H1 (cell line): ENCODE measurements at regions not wholly inside any gene's neighbourhood (a gene's known extent, or its start where the extent isn't known, plus 50 kb on each side); places are given as distances from the start of the nearest gene placed in this dataset.

Experiments
- CTCF ChIA-PET: fragments of 300-600 bp; sonication (Branson Sonifier 250); formaldehyde crosslinking; loops from one replicate; lab custom pipeline; 2021; ENCODE audit not compliant: partially characterized antibody; lab: Charles Lee
- POLR2A ChIA-PET: fragments of 300-600 bp; sonication (Branson Sonifier 250); formaldehyde crosslinking; loops from one replicate; lab custom pipeline; 2021; ENCODE audit warnings: inconsistent platforms; ENCODE audit not compliant: partially characterized antibody; lab: Charles Lee
- DNase-seq, 2 experiments: peaks; one replicate each; pipeline versions ENCODE4 v3.0.0 to v3.0.0-alpha.2; 2010 to 2022; ENCODE audit warnings: low spot score in 2 of 2, low read depth in 1 of 2, mixed read lengths in 1 of 2
- FAIRE-seq: peaks from 2 replicates; lab custom pipeline; 2011; peaks lifted over from hg19 to GRCh38; lab: Jason Lieb, UNC
- H2AFZ ChIP-seq: 2 replicates; pipeline ENCODE4 v1.8.1; 2012; ENCODE audit warnings: low read length, inconsistent platforms
- H2AK5ac ChIP-seq: 2 replicates; pipeline ENCODE4 v1.6.1; 2013; ENCODE audit warnings: low read depth, low read length
- H2BK120ac ChIP-seq: replicated peaks from 2 replicates; pipeline ENCODE3; 2013; ENCODE audit warnings: low read depth, low read length, inconsistent platforms
- H2BK12ac ChIP-seq: 2 replicates; pipeline ENCODE4 v1.6.1; 2013; ENCODE audit warnings: low read depth, low read length
- H2BK15ac ChIP-seq: 2 replicates; pipeline ENCODE4 v1.6.1; 2013; ENCODE audit warnings: low read length
- H2BK20ac ChIP-seq: 2 replicates; pipeline ENCODE4 v1.6.1; 2013; ENCODE audit warnings: low read length
- H2BK5ac ChIP-seq: 2 replicates; pipeline ENCODE4 v1.6.1; 2013; ENCODE audit warnings: low read depth, low read length
- H3K14ac ChIP-seq: 2 replicates; pipeline ENCODE4 v1.6.1; 2013; ENCODE audit warnings: inconsistent platforms; ENCODE audit not compliant: insufficient read length
- H3K18ac ChIP-seq: 2 replicates; pipeline ENCODE4 v1.6.1; 2013; ENCODE audit warnings: low read length; ENCODE audit errors: extremely low read depth
- H3K23ac ChIP-seq: 2 replicates; pipeline ENCODE4 v1.6.1; 2013; ENCODE audit warnings: inconsistent platforms; ENCODE audit not compliant: insufficient read length
- H3K23me2 ChIP-seq: 2 replicates; pipeline ENCODE4 v1.6.1; 2013; ENCODE audit warnings: low read depth, low read length
- H3K27ac ChIP-seq: 2 replicates; pipeline ENCODE4 v1.6.1; 2011; ENCODE audit warnings: low read depth, low read length, inconsistent platforms
- H3K27me3 ChIP-seq, 4 experiments: replicated peaks in 1 of 4; 1 replicate in 1 of 4; 2 replicates in 3 of 4; pipeline versions ENCODE4 v1.6.1 to v1.8.1; 2011 to 2013; ENCODE audit warnings: low read length in 3 of 4, mild to moderate bottlenecking in 3 of 4, inconsistent platforms in 2 of 4, mixed read lengths in 2 of 4, moderate library complexity in 1 of 4; ENCODE audit not compliant: control insufficient read depth in 3 of 4, insufficient read depth in 3 of 4; ENCODE audit errors: extremely low read depth in 1 of 4
- H3K36me3 ChIP-seq, 4 experiments: 2 replicates each; pipeline versions ENCODE4 v1.6.1 to v1.8.1; 2011 to 2013; ENCODE audit warnings: mild to moderate bottlenecking in 4 of 4, low read length in 3 of 4, moderate library complexity in 2 of 4, control low read depth in 1 of 4, inconsistent platforms in 1 of 4; ENCODE audit not compliant: insufficient read depth in 4 of 4, control insufficient read depth in 2 of 4
- H3K4ac ChIP-seq: replicated peaks from 2 replicates; pipeline ENCODE3; 2013; ENCODE audit warnings: low read length, low read depth, mixed read lengths, inconsistent platforms; ENCODE audit not compliant: insufficient read length
- H3K4me1 ChIP-seq, 4 experiments: replicated peaks in 1 of 4; 1 replicate in 1 of 4; 2 replicates in 3 of 4; pipeline versions ENCODE4 v1.6.1 to v1.8.1; 2011 to 2013; ENCODE audit warnings: low read length in 3 of 4, inconsistent platforms in 2 of 4, mixed read lengths in 1 of 4; ENCODE audit not compliant: insufficient read depth in 4 of 4, control insufficient read depth in 3 of 4
- H3K4me2 ChIP-seq, 2 experiments: 2 replicates each; pipeline versions ENCODE4 v1.6.1 to v1.8.1; 2011 to 2013; ENCODE audit warnings: low read depth in 2 of 2, low read length in 2 of 2, control low read depth in 1 of 2, inconsistent platforms in 1 of 2, mild to moderate bottlenecking in 1 of 2; ENCODE audit not compliant: insufficient read depth in 1 of 2
- H3K4me3 ChIP-seq, 4 experiments: fragments of 200-600, 300-600 bp in 1 of 4; sonication (generic), shearing (Covaris generic), sonication (Bioruptor Twin) in 1 of 4; 2 replicates each; pipeline versions ENCODE4 v1.5.1 to v1.8.1; 2011 to 2016; ENCODE audit warnings: low read length in 4 of 4, low read depth in 3 of 4, control low read depth in 2 of 4, inconsistent platforms in 2 of 4, mild to moderate bottlenecking in 2 of 4, mixed read lengths in 1 of 4, moderate library complexity in 1 of 4; ENCODE audit not compliant: insufficient read depth in 2 of 4; ENCODE audit errors: extremely low read depth in 1 of 4
- H3K56ac ChIP-seq: replicated peaks from 2 replicates; pipeline ENCODE3; 2013; ENCODE audit warnings: low read depth, mild to moderate bottlenecking, mixed read lengths, low read length, inconsistent platforms; ENCODE audit not compliant: insufficient read length
- H3K79me1 ChIP-seq: 2 replicates; pipeline ENCODE4 v1.6.1; 2013; ENCODE audit warnings: low read depth, low read length, control low read depth
- H3K79me2 ChIP-seq, 2 experiments: 2 replicates each; pipeline versions ENCODE4 v1.6.1 to v1.8.1; 2012 to 2013; ENCODE audit warnings: low read length in 2 of 2, mild to moderate bottlenecking in 2 of 2, inconsistent platforms in 1 of 2; ENCODE audit not compliant: insufficient read depth in 2 of 2, control insufficient read depth in 1 of 2
- H3K9ac ChIP-seq, 4 experiments: replicated peaks in 1 of 4; 1 replicate in 1 of 4; 2 replicates in 3 of 4; pipeline versions ENCODE4 v1.6.1 to v1.8.1; 2011 to 2013; ENCODE audit warnings: low read depth in 3 of 4, low read length in 3 of 4, control low read depth in 2 of 4, mild to moderate bottlenecking in 2 of 4, moderate library complexity in 2 of 4, inconsistent platforms in 1 of 4; ENCODE audit errors: extremely low read depth in 1 of 4
- H3K9me3 ChIP-seq, 2 experiments: 2 replicates each; pipeline versions ENCODE4 v1.6.1 to v1.8.1; 2012 to 2013; ENCODE audit warnings: mild to moderate bottlenecking in 2 of 2, moderate library complexity in 2 of 2, control low read depth in 1 of 2, inconsistent platforms in 1 of 2, low read depth in 1 of 2, low read length in 1 of 2, mixed read lengths in 1 of 2; ENCODE audit not compliant: insufficient read depth in 2 of 2
- H4K20me1 ChIP-seq, 2 experiments: replicated peaks in 1 of 2; 2 replicates each; pipeline versions ENCODE3 to v1.8.1; 2011 to 2013; ENCODE audit warnings: inconsistent platforms in 2 of 2, low read length in 2 of 2, mild to moderate bottlenecking in 1 of 2; ENCODE audit not compliant: insufficient read depth in 2 of 2, control insufficient read depth in 1 of 2
- H4K5ac ChIP-seq: 2 replicates; pipeline ENCODE4 v1.6.1; 2013; ENCODE audit warnings: low read length, low read depth, mixed read lengths, inconsistent platforms; ENCODE audit not compliant: insufficient read length
- H4K8ac ChIP-seq: 2 replicates; pipeline ENCODE4 v1.8.0; 2013; ENCODE audit warnings: mild to moderate bottlenecking, moderate library complexity, low read length, inconsistent platforms; ENCODE audit not compliant: insufficient read depth; ENCODE audit errors: extremely low read depth
- H4K91ac ChIP-seq: replicated peaks from 2 replicates; pipeline ENCODE3; 2013; ENCODE audit warnings: low read length, mixed read lengths, inconsistent platforms; ENCODE audit not compliant: insufficient read length
- EGR1 ChIP-seq: IDR thresholded peaks from 2 replicates; pipeline ENCODE4 v1.6.1; 2011; ENCODE audit warnings: low read depth, low read length, borderline replicate concordance
- EZH2 ChIP-seq: fragments of 200-600 bp; sonication (generic); IDR thresholded peaks from 2 replicates; pipeline ENCODE4 v1.7.1; 2012; ENCODE audit warnings: low read depth, mild to moderate bottlenecking, moderate library complexity, low read length, inconsistent platforms; ENCODE audit not compliant: severe bottlenecking
- FOSL1 ChIP-seq: IDR thresholded peaks from 2 replicates; pipeline ENCODE4 v1.6.1; 2011; ENCODE audit warnings: mild to moderate bottlenecking, low read depth, low read length, moderate library complexity; ENCODE audit not compliant: insufficient read depth
- GABPA ChIP-seq: IDR thresholded peaks from 2 replicates; pipeline ENCODE4 v1.6.1; 2011; ENCODE audit warnings: mild to moderate bottlenecking, low read length, moderate library complexity, borderline replicate concordance; ENCODE audit not compliant: insufficient read depth
- KDM4A ChIP-seq: IDR thresholded peaks from one replicate; pipeline ENCODE4 v1.7.1; 2012; ENCODE audit warnings: low read depth, mild to moderate bottlenecking, moderate library complexity, low read length, inconsistent platforms; ENCODE audit not compliant: severe bottlenecking
- POLR2AphosphoS5 ChIP-seq: IDR thresholded peaks from 2 replicates; pipeline ENCODE4 v1.6.1; 2011; ENCODE audit warnings: low read depth, low read length
- RNF2 ChIP-seq: fragments of 200-900, 300-1000 bp; sonication (generic); IDR thresholded peaks from 2 replicates; pipeline ENCODE4 v1.7.1; 2016; ENCODE audit warnings: borderline replicate concordance, low read depth, mild to moderate bottlenecking, antibody characterized with exemption, low read length; ENCODE audit not compliant: poor library complexity, severe bottlenecking; ENCODE audit errors: missing control alignments
- SIX5 ChIP-seq: IDR thresholded peaks from 2 replicates; pipeline ENCODE4 v1.6.1; 2011; ENCODE audit warnings: mild to moderate bottlenecking, low read depth, low read length
- SP2 ChIP-seq: IDR thresholded peaks from 2 replicates; pipeline ENCODE4 v1.6.1; 2012; ENCODE audit warnings: mild to moderate bottlenecking, low read length, inconsistent platforms
- SUZ12 ChIP-seq: fragments of 200-600 bp; sonication (generic); IDR thresholded peaks from 2 replicates; pipeline ENCODE4 v1.6.1; 2012; ENCODE audit warnings: mild to moderate bottlenecking, inconsistent platforms, low read length, moderate library complexity, mixed read lengths
- TEAD4 ChIP-seq: IDR thresholded peaks from 2 replicates; pipeline ENCODE4 v1.6.1; 2012; ENCODE audit warnings: low read depth, low read length, inconsistent platforms, mixed read lengths
- WGBS, 2 experiments: shearing (Covaris generic) in 1 of 2; methylation state at CpG; one replicate each; pipeline versions ENCODE4 v1.1.6 to v1.1.7; 2013 to 2015; ENCODE audit warnings: low lambda C conversion rate in 2 of 2, mixed read lengths in 2 of 2, inconsistent platforms in 1 of 2, low coverage in 1 of 2, missing lambda C conversion rate in 1 of 2; ENCODE audit not compliant: insufficient replicate concordance in 2 of 2, insufficient coverage in 1 of 2, insufficient read length in 1 of 2; ENCODE audit errors: extremely low coverage in 1 of 2, missing lambda C conversion rate in 1 of 2; 5-methylcytosine and 5-hydroxymethylcytosine counted together

DNA sequence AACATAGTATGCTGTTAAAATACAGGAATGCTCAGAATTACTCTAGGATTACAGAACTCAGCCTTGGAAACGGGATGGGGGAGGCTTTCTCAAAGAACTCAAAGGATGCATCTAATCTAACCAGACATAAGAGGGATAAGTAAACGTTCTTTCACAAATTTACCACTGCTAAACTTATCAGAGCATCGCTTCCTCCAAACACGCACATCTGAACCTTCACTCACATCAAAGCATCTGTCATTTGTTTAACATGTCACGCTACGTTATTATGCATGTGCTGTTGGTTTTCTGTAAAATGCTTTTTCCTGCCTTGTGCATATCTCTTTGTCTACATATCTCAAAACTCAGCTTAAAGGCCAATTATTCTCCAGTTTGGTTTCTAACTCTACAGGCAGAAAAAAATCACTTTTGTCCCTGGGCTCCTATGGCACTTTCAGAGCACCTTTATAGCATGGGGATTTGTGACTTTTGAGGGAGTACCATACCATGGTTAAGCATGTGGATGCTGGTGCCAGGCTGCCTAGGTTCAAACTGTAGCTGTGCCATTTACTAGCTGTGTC lies 106.7 kb upstream of the FSHR start:
- WGBS, 2 experiments, result 86% methylated on average over 6 of the region's 6 CpGs; no CpG with 5 or more reads in 1 of the 2 experiments
- CTCF ChIA-PET, result interaction anchor here (1.8 kb wide), 1 partner anchor 230 kb away, joined by 6 read pairs; no protein-coding TSS in a partner anchor
- POLR2A ChIA-PET, result no interaction called here

More for the DNA sequence above, 106.7 kb upstream of the FSHR start:
- Histone ChIP-seq H3K4me3 (no peak overlapping the region), H2BK120ac (no peak overlapping the region), H2BK20ac (no peak overlapping the region), H3K79me2 (no peaks in the 10 kb centered on the region), H4K5ac (no peak overlapping the region), H2AK5ac (no peak overlapping the region), H2AFZ (no peak overlapping the region), H2BK12ac (no peak overlapping the region), H3K18ac (no peak overlapping the region), H3K23ac (no peak overlapping the region), H3K9me3 (no peaks in the 10 kb centered on the region), H4K8ac (no peak overlapping the region), H3K4me1 (no peaks in the 10 kb centered on the region), H3K4ac (no peak overlapping the region), H3K79me1 (no peaks in the 10 kb centered on the region), H4K91ac (no peak overlapping the region), H3K56ac (no peak overlapping the region), H3K4me2 (no peak overlapping the region), H3K14ac (no peak overlapping the region), H3K23me2 (no peaks in the 10 kb centered on the region), H3K9ac (no peak overlapping the region), H3K36me3 (no peaks in the 10 kb centered on the region), H3K27me3 (no peaks in the 10 kb centered on the region), H4K20me1 (no peaks in the 10 kb centered on the region), H3K27ac (no peak overlapping the region), H2BK15ac (no peak overlapping the region), H2BK5ac (no peak overlapping the region)
- FAIRE-seq (no peak), DNase-seq (no peak)
- TF ChIP-seq EZH2 (no peak), KDM4A (no peak), RNF2 (no peak), SIX5 (no peak), EGR1 (no peak), POLR2AphosphoS5 (no peak), GABPA (no peak), SUZ12 (no peak), FOSL1 (no peak), TEAD4 (no peak), SP2 (no peak)
